ENCODE measurements at regions not wholly inside any gene's neighbourhood (a gene's known extent, or its start where the extent isn't known, plus 50 kb on each side); places are given as distances from the start of the nearest gene placed in this dataset.

DNA sequence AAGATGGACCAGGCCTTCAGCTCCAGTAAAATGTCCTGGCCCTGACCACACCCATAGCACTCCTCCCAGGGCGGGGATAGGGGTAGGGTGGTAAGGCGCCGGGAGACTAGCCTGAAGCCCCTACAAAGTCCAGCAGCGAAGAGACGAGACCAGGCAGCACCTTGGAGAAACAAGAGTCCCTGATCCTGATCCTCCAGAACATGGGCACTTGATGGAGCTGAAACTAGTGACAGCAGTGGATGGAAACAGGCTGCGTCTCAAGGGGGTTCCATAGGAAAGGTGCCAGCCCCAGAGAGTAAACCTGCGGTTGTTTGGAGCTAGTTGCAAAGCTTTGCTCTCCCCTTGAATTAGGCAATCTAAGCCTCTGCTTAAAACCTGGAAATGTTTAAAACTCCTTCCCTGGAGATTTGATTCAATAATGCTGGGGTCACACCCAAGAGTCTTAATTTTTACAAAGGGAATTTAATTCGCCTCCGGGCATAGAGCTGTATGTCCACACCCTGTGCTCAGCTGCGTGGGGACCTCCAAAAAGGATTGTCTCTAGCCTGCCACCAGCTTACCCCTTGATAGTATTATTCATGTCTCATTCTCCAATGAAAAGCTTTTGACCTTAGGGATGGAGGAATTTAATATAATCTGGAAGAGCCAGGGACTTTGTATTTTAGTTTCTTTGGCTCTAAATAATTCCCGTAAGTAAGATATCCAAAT is 258.6 kb downstream of the PMP22 start:
- Mint-ChIP-seq H3K27ac (no peak overlapping the region), H3K27me3 (ENCODE audit: low read depth) (no peaks in the 10 kb centered on the region), H3K9me3 (no peaks in the 10 kb centered on the region), H3K36me3 (ENCODE audit: low read depth) (no peaks in the 10 kb centered on the region), H3K4me1 (ENCODE audit: low read depth) (no peaks in the 10 kb centered on the region), H3K4me3 (no peak overlapping the region)
- DNase-seq (ENCODE audit: low spot score), result no peak

DNA sequence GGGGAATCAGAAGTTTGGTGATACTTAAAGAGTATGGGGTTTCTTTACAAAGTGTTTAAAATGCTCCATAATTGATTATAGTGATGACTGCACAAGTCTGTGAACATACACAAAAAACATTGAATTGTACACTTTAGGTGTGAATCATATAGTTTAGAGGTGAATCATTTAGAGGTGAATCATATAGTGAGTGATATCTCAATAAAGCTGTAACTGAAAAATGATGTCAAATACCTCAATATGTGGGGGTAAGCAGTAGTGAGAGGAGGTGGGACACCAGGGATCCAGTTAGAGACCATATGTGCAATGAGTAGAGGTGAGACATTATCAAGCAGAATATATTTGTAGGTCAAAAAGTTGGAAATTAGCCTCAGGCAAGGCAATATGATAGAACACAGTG is 264.5 kb downstream of the PMP22 start:
- no peak overlapping the region for H3K27ac Mint-ChIP-seq
- no peaks in the 10 kb centered on the region for H3K9me3 Mint-ChIP-seq
- no peaks in the 10 kb centered on the region for H3K36me3 Mint-ChIP-seq (ENCODE audit: low read depth)
- H3K27me3 Mint-ChIP-seq (ENCODE audit: low read depth), result no peaks in the 10 kb centered on the region
- no peaks in the 10 kb centered on the region for H3K4me1 Mint-ChIP-seq (ENCODE audit: low read depth)
- no peak overlapping the region for H3K4me3 Mint-ChIP-seq
- DNase-seq (ENCODE audit: low spot score), result no peak

GRCh38 chr17:14997290-14997689 is 267.8 kb downstream of the PMP22 start:
- Mint-ChIP-seq H3K4me3 (no peak overlapping the region), H3K4me1 (ENCODE audit: low read depth) (no peaks in the 10 kb centered on the region), H3K27ac (no peak overlapping the region), H3K9me3 (no peaks in the 10 kb centered on the region), H3K36me3 (ENCODE audit: low read depth) (no peaks in the 10 kb centered on the region), H3K27me3 (ENCODE audit: low read depth) (no peaks in the 10 kb centered on the region)
- DNase-seq (ENCODE audit: low spot score), result no peak

GRCh38 chr17:14986127-14986526 is 279.0 kb downstream of the PMP22 start:
- Mint-ChIP-seq H3K4me1 (ENCODE audit: low read depth) (no peaks in the 10 kb centered on the region), H3K9me3 (no peaks in the 10 kb centered on the region), H3K4me3 (no peak overlapping the region), H3K27ac (no peak overlapping the region), H3K27me3 (ENCODE audit: low read depth) (no peaks in the 10 kb centered on the region), H3K36me3 (ENCODE audit: low read depth) (no peaks in the 10 kb centered on the region)
- DNase-seq (ENCODE audit: low spot score), result no peak

GRCh38 chr17:14972844-14973243 is 292.3 kb downstream of the PMP22 start:
- H3K36me3 Mint-ChIP-seq (ENCODE audit: low read depth), result no peaks in the 10 kb centered on the region
- peaks cover 39% of the 10 kb centered on the region for H3K9me3 Mint-ChIP-seq
- H3K4me3 Mint-ChIP-seq, result no peak overlapping the region
- H3K27me3 Mint-ChIP-seq (ENCODE audit: low read depth), result no peaks in the 10 kb centered on the region
- no peak overlapping the region for H3K27ac Mint-ChIP-seq
- peaks cover 6% of the 10 kb centered on the region for H3K4me1 Mint-ChIP-seq (ENCODE audit: low read depth)
- no peak for DNase-seq (ENCODE audit: low spot score)

DNA sequence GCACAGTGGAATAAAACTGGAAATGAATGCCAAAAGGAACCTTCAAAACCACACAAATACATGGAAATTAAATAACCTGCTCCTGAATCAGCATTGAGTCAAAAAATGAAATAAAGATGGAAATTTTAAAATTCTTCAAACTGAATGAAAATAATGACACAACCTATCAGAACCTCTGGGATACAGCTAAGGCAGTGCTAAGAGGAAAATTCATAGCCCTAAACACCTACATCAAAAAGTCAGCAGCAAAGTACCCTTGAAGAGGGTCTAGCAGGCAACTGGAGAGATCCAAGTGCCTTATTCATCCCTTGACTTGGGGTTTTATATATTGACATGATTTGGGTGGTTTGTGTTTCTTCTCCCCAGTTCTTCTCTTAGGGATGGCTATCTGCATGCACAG is 294.1 kb downstream of the PMP22 start:
- Mint-ChIP-seq H3K27ac (no peak overlapping the region), H3K9me3 (peaks cover 39% of the 10 kb centered on the region), H3K4me3 (no peak overlapping the region), H3K27me3 (ENCODE audit: low read depth) (no peaks in the 10 kb centered on the region), H3K4me1 (ENCODE audit: low read depth) (peaks cover 6% of the 10 kb centered on the region), H3K36me3 (ENCODE audit: low read depth) (no peaks in the 10 kb centered on the region)
- DNase-seq (ENCODE audit: low spot score), result no peak

DNA sequence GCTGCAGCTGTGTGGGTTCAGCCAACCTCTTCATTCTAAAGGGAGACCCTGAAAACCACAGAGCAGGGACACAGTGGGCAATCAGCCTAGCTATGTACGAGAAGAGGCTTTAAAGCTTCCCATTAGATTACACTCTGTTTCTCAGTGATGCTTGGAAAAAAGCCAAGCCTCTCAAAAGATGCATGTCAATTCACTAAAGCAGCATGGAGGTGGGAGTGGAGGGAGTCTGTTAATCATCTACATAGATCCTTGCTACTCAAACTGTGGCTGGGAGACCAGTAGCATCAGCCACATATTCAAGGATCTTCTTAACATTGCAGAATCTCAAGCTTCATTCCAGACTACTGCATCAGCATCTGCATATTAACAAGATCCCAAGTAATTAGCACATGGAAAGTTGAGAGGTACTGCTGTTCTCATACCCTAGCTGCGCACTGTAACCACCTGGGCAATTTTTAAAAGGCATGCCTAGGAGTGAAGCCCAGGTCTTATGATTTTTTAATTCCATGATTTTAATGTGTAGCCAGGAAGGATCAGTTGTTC is 305.9 kb downstream of the PMP22 start:
- DNase-seq (ENCODE audit: low spot score), result no peak
- H3K9me3 Mint-ChIP-seq, result no peaks in the 10 kb centered on the region
- H3K27me3 Mint-ChIP-seq (ENCODE audit: low read depth), result no peaks in the 10 kb centered on the region
- no peaks in the 10 kb centered on the region for H3K4me1 Mint-ChIP-seq (ENCODE audit: low read depth)
- no peaks in the 10 kb centered on the region for H3K36me3 Mint-ChIP-seq (ENCODE audit: low read depth)
- no peak overlapping the region for H3K4me3 Mint-ChIP-seq
- no peak overlapping the region for H3K27ac Mint-ChIP-seq

DNA sequence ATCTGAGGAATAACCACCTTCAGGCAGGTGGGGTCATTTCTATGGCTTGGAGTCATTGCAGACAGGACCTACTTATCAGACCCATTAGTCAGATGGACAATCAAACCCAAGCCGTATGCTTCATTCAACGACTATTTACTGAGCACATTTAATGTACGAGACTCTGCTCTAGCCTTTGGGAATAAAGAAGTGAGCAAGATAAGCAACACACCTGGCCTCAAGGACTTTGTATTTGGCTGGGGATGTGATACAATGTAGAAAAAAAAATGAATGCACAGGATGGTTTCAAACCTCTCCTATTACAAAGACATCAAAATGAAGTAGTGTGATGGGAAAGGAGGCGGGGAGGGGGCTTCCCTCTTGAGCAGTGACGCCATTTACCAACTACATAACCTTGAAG is 311.7 kb downstream of the PMP22 start:
- Mint-ChIP-seq H3K27me3 (ENCODE audit: low read depth) (no peaks in the 10 kb centered on the region), H3K4me1 (ENCODE audit: low read depth) (no peaks in the 10 kb centered on the region), H3K4me3 (no peak overlapping the region), H3K36me3 (ENCODE audit: low read depth) (no peaks in the 10 kb centered on the region), H3K27ac (no peak overlapping the region), H3K9me3 (no peaks in the 10 kb centered on the region)
- DNase-seq (ENCODE audit: low spot score), result no peak

DNA sequence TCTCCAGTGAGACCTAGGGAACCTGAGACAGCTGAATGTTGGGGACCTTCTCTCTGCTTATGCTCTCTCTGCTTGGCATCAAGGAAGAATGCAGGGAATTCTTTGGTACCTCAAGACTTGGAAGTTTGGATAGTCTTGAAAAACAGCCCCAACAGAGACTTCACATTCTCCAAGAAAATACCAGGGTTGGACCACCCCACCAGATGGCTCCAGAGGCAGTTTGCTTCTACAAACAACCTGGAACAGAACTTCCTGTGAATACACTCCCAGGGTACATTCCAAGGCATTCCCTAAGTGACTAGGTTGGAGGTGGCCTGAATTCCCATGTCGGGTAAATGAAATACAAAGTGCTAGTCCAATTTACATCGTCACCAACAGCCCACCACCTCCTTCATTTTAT is 314.4 kb downstream of the PMP22 start:
- Mint-ChIP-seq H3K9me3 (no peaks in the 10 kb centered on the region), H3K4me1 (ENCODE audit: low read depth) (no peaks in the 10 kb centered on the region), H3K27ac (no peak overlapping the region), H3K4me3 (no peak overlapping the region), H3K36me3 (ENCODE audit: low read depth) (no peaks in the 10 kb centered on the region), H3K27me3 (ENCODE audit: low read depth) (no peaks in the 10 kb centered on the region)
- DNase-seq (ENCODE audit: low spot score), result no peak

DNA sequence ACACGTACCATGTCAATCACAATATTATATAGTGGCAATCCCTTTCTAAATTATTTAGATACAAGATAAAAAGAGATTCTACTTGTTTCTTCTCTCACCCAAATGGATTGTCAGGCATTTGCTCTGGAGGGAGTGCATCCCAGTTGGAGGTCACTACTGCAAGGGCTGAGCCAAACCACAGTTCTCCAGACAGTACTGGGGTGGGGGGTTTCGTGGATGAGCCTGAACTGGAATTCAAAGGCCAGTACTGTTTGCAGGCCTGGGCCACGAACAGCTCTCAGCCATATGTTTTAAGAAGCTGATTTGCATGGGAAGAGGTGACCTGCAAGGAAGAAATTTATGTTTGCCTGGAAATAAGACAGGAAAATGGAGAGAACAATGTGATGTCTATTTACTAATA is 314.9 kb downstream of the PMP22 start:
- no peak overlapping the region for H3K27ac Mint-ChIP-seq
- no peaks in the 10 kb centered on the region for H3K36me3 Mint-ChIP-seq (ENCODE audit: low read depth)
- H3K9me3 Mint-ChIP-seq, result no peaks in the 10 kb centered on the region
- no peak overlapping the region for H3K4me3 Mint-ChIP-seq
- DNase-seq (ENCODE audit: low spot score), result no peak
- H3K4me1 Mint-ChIP-seq (ENCODE audit: low read depth), result no peaks in the 10 kb centered on the region
- H3K27me3 Mint-ChIP-seq (ENCODE audit: low read depth), result no peaks in the 10 kb centered on the region

GRCh38 chr17:14947671-14948070 is 317.5 kb downstream of the PMP22 start:
- H3K4me3 Mint-ChIP-seq, result no peak overlapping the region
- no peaks in the 10 kb centered on the region for H3K4me1 Mint-ChIP-seq (ENCODE audit: low read depth)
- H3K36me3 Mint-ChIP-seq (ENCODE audit: low read depth), result no peaks in the 10 kb centered on the region
- no peak for DNase-seq (ENCODE audit: low spot score)
- no peak overlapping the region for H3K27ac Mint-ChIP-seq
- H3K27me3 Mint-ChIP-seq (ENCODE audit: low read depth), result no peaks in the 10 kb centered on the region
- no peaks in the 10 kb centered on the region for H3K9me3 Mint-ChIP-seq

- H3K27ac Mint-ChIP-seq, result no peak overlapping the region
Measured at GRCh38 chr17:14946481-14946880, 318.6 kb downstream of the PMP22 start.

DNA sequence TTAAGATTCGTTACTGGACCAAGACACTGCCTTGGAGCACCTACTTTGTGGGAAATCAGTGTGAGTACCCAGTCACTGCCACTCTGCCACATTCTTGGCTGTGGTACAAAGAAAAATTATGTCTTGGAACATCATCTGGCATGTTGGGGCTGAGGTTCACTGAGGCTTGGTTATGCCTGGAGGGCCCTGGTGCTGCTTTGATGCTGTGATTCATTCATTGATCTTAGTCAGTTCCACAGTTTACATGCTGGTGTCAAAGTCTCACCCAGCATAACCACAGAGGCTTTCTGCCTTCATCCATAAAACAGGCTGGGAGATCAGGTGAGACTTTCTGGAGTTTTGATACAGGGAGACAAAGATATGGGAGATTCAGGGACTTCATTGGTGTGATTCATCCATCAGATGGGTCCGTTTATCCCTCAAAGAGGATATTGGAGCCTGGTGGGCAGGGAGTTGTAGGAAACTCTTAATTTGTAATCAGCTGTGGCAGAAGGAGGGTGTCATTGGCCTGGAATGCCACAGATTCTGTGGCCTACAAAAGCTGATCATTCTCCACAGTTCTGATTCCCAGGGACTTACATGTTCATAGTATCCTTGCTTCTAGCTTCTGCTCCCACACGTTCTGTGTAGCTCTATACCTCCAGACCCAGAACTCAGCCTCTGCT is 322.5 kb downstream of the PMP22 start:
- Mint-ChIP-seq H3K27ac (no peak overlapping the region), H3K27me3 (ENCODE audit: low read depth) (no peaks in the 10 kb centered on the region), H3K4me3 (no peak overlapping the region)

More at GRCh38 chr17:14946481-14946880, 318.6 kb downstream of the PMP22 start:
- no peak for DNase-seq (ENCODE audit: low spot score)
- Mint-ChIP-seq H3K4me3 (no peak overlapping the region), H3K27me3 (ENCODE audit: low read depth) (no peaks in the 10 kb centered on the region), H3K9me3 (no peaks in the 10 kb centered on the region), H3K4me1 (ENCODE audit: low read depth) (no peaks in the 10 kb centered on the region), H3K36me3 (ENCODE audit: low read depth) (no peaks in the 10 kb centered on the region)

GRCh38 chr17:14940938-14941265 is 324.2 kb downstream of the PMP22 start:
- no peak overlapping the region for H3K27ac Mint-ChIP-seq
- DNase-seq (ENCODE audit: low spot score), result no peak
- H3K4me3 Mint-ChIP-seq, result no peak overlapping the region

More for the DNA sequence above, 322.5 kb downstream of the PMP22 start:
- H3K4me1 Mint-ChIP-seq (ENCODE audit: low read depth), result no peaks in the 10 kb centered on the region
- H3K36me3 Mint-ChIP-seq (ENCODE audit: low read depth), result no peaks in the 10 kb centered on the region
- no peaks in the 10 kb centered on the region for H3K9me3 Mint-ChIP-seq
- DNase-seq (ENCODE audit: low spot score), result no peak

More at GRCh38 chr17:14940938-14941265, 324.2 kb downstream of the PMP22 start:
- no peaks in the 10 kb centered on the region for H3K36me3 Mint-ChIP-seq (ENCODE audit: low read depth)
- no peaks in the 10 kb centered on the region for H3K4me1 Mint-ChIP-seq (ENCODE audit: low read depth)
- no peaks in the 10 kb centered on the region for H3K27me3 Mint-ChIP-seq (ENCODE audit: low read depth)
- no peaks in the 10 kb centered on the region for H3K9me3 Mint-ChIP-seq

Data from T-helper 2 cell treated with Interferon-gamma antibody and Interleukin-4, amounts not matched to agents 5 μg/mL and 100 μg/mL, for 36 hours (primary cell).